ENCODE measurements at regions not wholly inside any gene's neighbourhood (a gene's known extent, or its start where the extent isn't known, plus 50 kb on each side); places are given as distances from the start of the nearest gene placed in this dataset.

GRCh38 chr1:4586611-4587160 is 67.7 kb upstream of the AJAP1 start:
- no peak overlapping the region for H3K27ac ChIP-seq
- no peaks in the 10 kb centered on the region for H3K27me3 ChIP-seq (replicated peaks)
- H3K4me1 ChIP-seq (replicated peaks): no peaks in the 10 kb centered on the region
- H3K4me3 ChIP-seq: no peak overlapping the region
- peaks cover 2% of the 10 kb centered on the region for H3K9me3 ChIP-seq (replicated peaks)
- H3K36me3 ChIP-seq: no peaks in the 10 kb centered on the region
- DNase-seq (ENCODE audit: low read depth in 1 of 2, low spot score in 2 of 2): no peak

DNA sequence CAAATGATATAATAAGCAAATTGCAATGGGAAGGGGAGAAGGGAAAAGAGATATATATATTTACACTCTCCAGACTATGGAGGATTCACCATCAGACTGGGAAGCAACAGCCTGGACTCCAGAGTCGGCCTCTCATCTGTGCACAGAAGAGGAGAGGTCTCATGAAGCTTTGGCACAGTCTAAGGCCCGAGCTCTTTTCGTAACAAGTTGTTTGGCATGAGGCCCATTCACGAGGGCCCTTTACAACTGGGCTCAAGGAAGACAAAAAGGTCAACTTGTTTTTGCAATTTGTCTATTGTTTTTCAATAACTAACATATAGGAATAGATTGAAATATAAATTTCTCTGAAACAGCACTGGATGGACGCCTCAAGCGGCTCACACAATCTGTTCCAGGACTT is 66.7 kb upstream of the AJAP1 start:
- Histone ChIP-seq H3K4me1 (replicated peaks) (no peaks in the 10 kb centered on the region), H3K4me3 (no peak overlapping the region), H3K27ac (no peak overlapping the region), H3K9me3 (replicated peaks) (peaks cover 10% of the 10 kb centered on the region), H3K27me3 (replicated peaks) (no peaks in the 10 kb centered on the region), H3K36me3 (no peaks in the 10 kb centered on the region)
- DNase-seq (ENCODE audit: low read depth in 1 of 2, low spot score in 2 of 2): no peak

DNA sequence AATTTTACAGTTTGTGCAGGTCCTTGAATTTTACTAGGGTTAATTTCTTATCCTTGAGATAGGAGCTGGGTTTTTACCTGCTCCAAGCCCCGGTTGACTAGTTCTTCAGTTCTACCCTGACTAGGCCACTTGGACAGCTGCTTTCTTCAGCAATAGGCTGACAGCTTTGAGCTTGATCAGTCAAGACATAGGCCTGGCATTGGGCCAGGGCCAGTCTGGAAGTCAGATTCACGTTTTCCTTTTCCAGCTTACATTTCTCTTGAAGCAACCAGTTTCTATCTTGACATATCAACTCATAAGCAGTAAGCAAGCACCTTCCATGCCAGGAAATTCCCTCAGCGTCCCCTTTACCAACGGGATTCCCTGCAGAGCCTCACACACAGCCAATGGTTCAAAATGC is 63.7 kb upstream of the AJAP1 start:
- H3K27me3 ChIP-seq (replicated peaks): no peaks in the 10 kb centered on the region
- DNase-seq (ENCODE audit: low read depth in 1 of 2, low spot score in 2 of 2): no peak
- H3K4me3 ChIP-seq: no peak overlapping the region
- H3K27ac ChIP-seq: no peak overlapping the region
- peaks cover 12% of the 10 kb centered on the region for H3K9me3 ChIP-seq (replicated peaks)
- H3K4me1 ChIP-seq (replicated peaks): no peaks in the 10 kb centered on the region
- H3K36me3 ChIP-seq: no peaks in the 10 kb centered on the region

- H3K36me3 ChIP-seq: no peaks in the 10 kb centered on the region
- no peak for DNase-seq (ENCODE audit: low read depth in 1 of 2, low spot score in 2 of 2)
- no peak overlapping the region for H3K27ac ChIP-seq
- H3K4me1 ChIP-seq (replicated peaks): no peaks in the 10 kb centered on the region
- no peak overlapping the region for H3K4me3 ChIP-seq
- H3K27me3 ChIP-seq (replicated peaks): no peaks in the 10 kb centered on the region
- H3K9me3 ChIP-seq (replicated peaks): peaks cover 15% of the 10 kb centered on the region
Measured at GRCh38 chr1:4591926-4592325, 62.5 kb upstream of the AJAP1 start.

DNA sequence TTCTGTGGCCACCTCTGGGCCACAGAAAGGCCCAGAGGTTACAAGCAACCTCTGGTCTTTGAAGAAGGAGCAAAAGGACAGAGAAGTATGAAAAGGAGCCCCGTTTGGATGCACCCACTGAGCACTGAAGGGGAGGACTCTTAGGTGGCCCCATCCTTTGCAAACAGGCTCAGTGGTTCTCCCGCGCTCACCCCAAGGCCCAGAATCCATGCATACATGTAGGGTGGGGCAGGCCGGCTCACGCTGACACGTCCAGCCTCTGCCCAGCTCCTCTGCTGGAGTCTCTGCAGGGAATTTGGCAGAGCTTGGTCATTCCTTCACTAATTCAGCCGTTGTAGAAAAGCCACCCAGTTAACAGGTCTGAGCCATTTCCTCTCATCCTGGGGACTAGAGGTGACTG is 61.3 kb upstream of the AJAP1 start:
- peaks cover 15% of the 10 kb centered on the region for H3K9me3 ChIP-seq (replicated peaks)
- no peaks in the 10 kb centered on the region for H3K27me3 ChIP-seq (replicated peaks)
- DNase-seq (ENCODE audit: low read depth in 1 of 2, low spot score in 2 of 2): no peak
- H3K4me3 ChIP-seq: no peak overlapping the region
- H3K4me1 ChIP-seq (replicated peaks): no peaks in the 10 kb centered on the region
- no peak overlapping the region for H3K27ac ChIP-seq
- no peaks in the 10 kb centered on the region for H3K36me3 ChIP-seq

GRCh38 chr1:4594286-4594991 is 60.0 kb upstream of the AJAP1 start:
- Histone ChIP-seq H3K9me3 (replicated peaks) (peaks cover 15% of the 10 kb centered on the region), H3K27me3 (replicated peaks) (no peaks in the 10 kb centered on the region), H3K36me3 (no peaks in the 10 kb centered on the region), H3K4me3 (no peak overlapping the region), H3K27ac (no peak overlapping the region), H3K4me1 (replicated peaks) (no peaks in the 10 kb centered on the region)
- no peak for DNase-seq (ENCODE audit: low read depth in 1 of 2, low spot score in 2 of 2)

DNA sequence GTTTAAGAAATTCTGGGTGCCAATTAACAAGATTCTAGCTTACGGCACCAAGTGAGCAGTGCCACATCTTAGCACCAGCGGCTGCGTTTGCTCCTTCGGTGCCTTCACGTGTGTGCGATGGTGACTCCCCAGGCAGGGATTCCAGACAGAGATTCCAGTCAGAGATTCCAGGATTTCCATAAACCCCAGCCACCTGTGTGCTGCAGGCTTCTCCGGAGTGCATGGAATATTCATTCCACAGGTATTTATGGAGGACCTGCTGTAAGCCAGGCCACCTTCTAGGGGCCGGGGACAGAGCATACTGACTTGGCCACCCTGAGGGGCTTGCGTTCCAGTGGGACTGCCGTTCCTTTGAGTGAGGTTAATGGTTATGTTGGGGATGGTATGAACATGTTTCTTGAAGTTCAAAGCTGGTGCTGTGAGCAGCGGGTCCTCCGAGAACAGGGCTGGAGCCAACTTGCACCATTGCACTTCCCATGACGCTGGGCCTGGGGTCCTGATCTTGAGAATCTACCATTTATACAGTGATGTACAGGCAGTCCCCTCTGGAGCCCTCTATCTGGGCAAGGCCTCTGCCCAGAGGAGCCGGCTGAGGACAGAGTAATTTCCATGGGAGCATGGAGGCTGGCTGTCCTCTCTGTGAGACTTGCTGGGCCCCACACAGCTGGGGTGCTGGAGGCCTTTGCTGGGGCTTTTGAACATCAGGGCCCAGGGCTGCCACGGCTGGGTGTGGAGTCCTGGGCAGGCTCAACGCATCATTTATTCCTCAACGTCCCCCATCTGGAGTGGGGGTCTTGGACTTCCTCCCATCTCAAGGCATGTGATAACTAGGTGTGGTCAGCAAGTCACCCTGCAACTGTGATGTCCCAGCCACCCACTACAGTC is 58.8 kb upstream of the AJAP1 start:
- Histone ChIP-seq H3K4me3 (no peak overlapping the region), H3K9me3 (replicated peaks) (peaks cover 15% of the 10 kb centered on the region), H3K27me3 (replicated peaks) (no peaks in the 10 kb centered on the region), H3K36me3 (no peaks in the 10 kb centered on the region), H3K27ac (no peak overlapping the region), H3K4me1 (replicated peaks) (no peaks in the 10 kb centered on the region)
- DNase-seq (ENCODE audit: low read depth in 1 of 2, low spot score in 2 of 2): no peak

- no peaks in the 10 kb centered on the region for H3K4me1 ChIP-seq (replicated peaks)
- DNase-seq (ENCODE audit: low read depth in 1 of 2, low spot score in 2 of 2): no peak
- H3K36me3 ChIP-seq: no peaks in the 10 kb centered on the region
- no peak overlapping the region for H3K27ac ChIP-seq
- H3K9me3 ChIP-seq (replicated peaks): peaks cover 15% of the 10 kb centered on the region
- no peaks in the 10 kb centered on the region for H3K27me3 ChIP-seq (replicated peaks)
- no peak overlapping the region for H3K4me3 ChIP-seq
Measured at GRCh38 chr1:4596486-4596885, 57.9 kb upstream of the AJAP1 start.

- Histone ChIP-seq H3K36me3 (no peaks in the 10 kb centered on the region), H3K27ac (no peak overlapping the region), H3K4me1 (replicated peaks) (no peaks in the 10 kb centered on the region), H3K4me3 (no peak overlapping the region), H3K27me3 (replicated peaks) (no peaks in the 10 kb centered on the region), H3K9me3 (replicated peaks) (peaks cover 14% of the 10 kb centered on the region)
- DNase-seq (ENCODE audit: low read depth in 1 of 2, low spot score in 2 of 2): no peak
Measured at GRCh38 chr1:4597020-4597419, 57.4 kb upstream of the AJAP1 start.

GRCh38 chr1:4598561-4598960 is 55.8 kb upstream of the AJAP1 start:
- H3K36me3 ChIP-seq: no peaks in the 10 kb centered on the region
- DNase-seq (ENCODE audit: low read depth in 1 of 2, low spot score in 2 of 2): no peak
- H3K27me3 ChIP-seq (replicated peaks): no peaks in the 10 kb centered on the region
- no peak overlapping the region for H3K4me3 ChIP-seq
- no peaks in the 10 kb centered on the region for H3K4me1 ChIP-seq (replicated peaks)
- peaks cover 7% of the 10 kb centered on the region for H3K9me3 ChIP-seq (replicated peaks)
- H3K27ac ChIP-seq: no peak overlapping the region

GRCh38 chr1:4599521-4599920 is 54.9 kb upstream of the AJAP1 start:
- H3K4me3 ChIP-seq: no peak overlapping the region
- no peak overlapping the region for H3K27ac ChIP-seq
- no peaks in the 10 kb centered on the region for H3K4me1 ChIP-seq (replicated peaks)
- DNase-seq (ENCODE audit: low read depth in 1 of 2, low spot score in 2 of 2): no peak
- no peaks in the 10 kb centered on the region for H3K36me3 ChIP-seq
- H3K27me3 ChIP-seq (replicated peaks): no peaks in the 10 kb centered on the region
- H3K9me3 ChIP-seq (replicated peaks): peaks cover 7% of the 10 kb centered on the region

GRCh38 chr1:4599951-4600481 is 54.4 kb upstream of the AJAP1 start:
- Histone ChIP-seq H3K4me1 (replicated peaks) (no peaks in the 10 kb centered on the region), H3K4me3 (no peak overlapping the region), H3K27me3 (replicated peaks) (no peaks in the 10 kb centered on the region), H3K27ac (no peak overlapping the region), H3K36me3 (no peaks in the 10 kb centered on the region), H3K9me3 (replicated peaks) (peaks cover 5% of the 10 kb centered on the region)
- no peak for DNase-seq (ENCODE audit: low read depth in 1 of 2, low spot score in 2 of 2)

- H3K9me3 ChIP-seq (replicated peaks): peaks cover 3% of the 10 kb centered on the region; the same call in 1 of the 2 replicates
- H3K36me3 ChIP-seq: no peaks in the 10 kb centered on the region
- no peaks in the 10 kb centered on the region for H3K4me1 ChIP-seq (replicated peaks)
- no peak overlapping the region for H3K4me3 ChIP-seq
- no peak overlapping the region for H3K27ac ChIP-seq
- no peak for DNase-seq (ENCODE audit: low read depth in 1 of 2, low spot score in 2 of 2)
- no peaks in the 10 kb centered on the region for H3K27me3 ChIP-seq (replicated peaks)
Measured at GRCh38 chr1:4600615-4601460, 53.6 kb upstream of the AJAP1 start.
